GM18502 (cell line): ENCODE measurements at regions not wholly inside any gene's neighbourhood (a gene's known extent, or its start where the extent isn't known, plus 50 kb on each side); places are given as distances from the start of the nearest gene placed in this dataset.

Experiments
- ATAC-seq: cut with Tn5 transposase; IDR thresholded peaks from one replicate; pipeline ENCODE4 v1.9.1; 2021; ENCODE audit warnings: mild to moderate bottlenecking; ENCODE audit not compliant: unreplicated experiment, poor library complexity

DNA sequence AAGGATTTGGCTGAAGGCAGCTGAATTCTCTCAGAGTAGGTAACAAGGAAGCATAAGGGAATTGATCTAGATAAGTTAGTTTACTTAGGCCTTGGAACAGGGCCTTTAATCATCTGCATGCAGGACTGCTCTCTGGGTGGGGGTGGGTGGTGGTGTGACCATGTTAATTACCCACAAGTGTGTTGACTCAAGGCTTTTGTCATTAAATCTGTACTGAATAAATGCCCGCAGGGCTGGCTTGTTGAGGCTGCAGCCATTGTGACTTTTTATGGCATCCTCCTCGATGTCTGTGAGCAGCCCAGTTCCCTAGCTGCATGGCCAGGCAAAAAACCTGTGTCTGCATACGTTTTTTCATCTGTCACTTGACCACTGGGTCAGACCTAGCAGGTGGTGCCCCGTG is 63.5 kb upstream of the ASCC3 start:
- no peak for ATAC-seq

DNA sequence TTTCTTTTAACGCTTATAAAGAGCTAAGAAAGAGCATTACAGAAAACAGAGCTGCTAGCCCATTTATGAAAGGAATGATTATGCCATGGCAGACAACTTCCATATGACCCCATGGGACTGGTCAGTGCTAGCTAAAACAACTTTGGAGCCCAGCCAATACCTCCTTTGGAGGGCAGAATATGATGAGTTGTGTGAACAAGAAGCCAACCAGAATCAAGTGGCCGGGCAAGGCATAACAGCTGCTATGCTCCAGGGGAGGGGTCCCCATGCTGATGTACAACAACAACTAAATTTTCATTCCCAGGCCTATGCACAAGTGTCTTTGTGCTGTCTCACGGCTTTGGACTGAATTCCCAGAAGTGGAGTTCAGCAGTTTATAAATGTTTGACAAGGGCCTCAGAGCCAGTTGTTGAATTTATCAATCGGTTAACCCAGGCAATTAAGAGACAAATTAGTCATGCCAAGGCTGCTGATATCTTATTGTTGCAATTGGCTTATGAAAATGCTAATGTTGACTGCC is 65.0 kb upstream of the ASCC3 start:
- ATAC-seq, result no peak

DNA sequence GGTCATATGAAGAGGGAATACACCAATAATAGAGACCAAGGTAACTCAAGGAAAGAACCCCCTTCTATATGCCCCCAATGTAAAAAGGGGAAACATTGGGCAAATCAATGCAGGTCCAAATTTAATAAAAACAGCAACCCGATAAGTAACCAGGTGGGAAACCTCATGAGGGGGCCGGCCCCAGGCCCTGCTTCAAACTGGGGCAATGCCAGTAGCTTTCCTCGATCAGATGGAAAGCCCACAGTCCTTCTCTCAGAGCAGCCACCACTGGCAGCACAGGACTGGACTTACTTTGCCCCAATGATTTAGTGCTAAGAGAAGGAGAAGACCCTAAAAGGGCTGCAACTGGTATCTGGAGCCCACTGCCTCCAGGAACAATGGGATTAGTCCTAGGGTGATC is 65.6 kb upstream of the ASCC3 start:
- ATAC-seq, result no peak

DNA sequence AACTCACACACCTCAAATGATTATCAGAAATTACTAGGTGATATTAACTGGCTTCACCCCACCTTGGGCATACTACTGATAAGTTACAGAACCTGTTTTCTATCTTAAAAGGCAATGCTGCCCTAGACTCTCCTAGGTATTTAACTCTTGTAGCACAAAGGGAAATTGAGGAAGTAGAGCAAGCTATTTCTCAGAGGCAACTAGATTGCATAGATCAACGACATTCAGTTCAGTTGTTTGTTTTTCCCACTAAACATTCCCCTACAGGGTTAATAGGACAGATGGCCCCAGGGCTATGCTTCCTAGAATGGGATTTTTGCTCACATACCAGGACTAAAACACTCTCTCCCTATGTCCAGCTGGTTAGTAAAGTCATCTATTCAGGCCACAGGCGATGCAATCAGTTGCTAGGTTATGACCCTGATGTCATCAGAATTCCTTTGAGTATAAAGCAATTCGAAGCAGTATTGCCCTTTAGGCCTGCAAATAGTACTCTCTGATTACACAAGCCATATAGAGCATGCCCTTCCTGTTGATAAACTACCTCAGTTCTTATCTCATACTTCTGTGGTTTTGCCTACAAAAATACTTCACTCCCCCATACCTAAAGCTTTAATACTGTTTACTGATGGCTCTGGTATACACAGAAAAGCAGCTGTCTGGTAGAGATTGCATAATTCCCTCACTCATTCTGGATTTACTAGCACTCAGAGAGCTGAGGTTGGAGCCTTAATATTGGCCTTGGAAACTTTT is 67.4 kb upstream of the ASCC3 start:
- no peak for ATAC-seq

DNA sequence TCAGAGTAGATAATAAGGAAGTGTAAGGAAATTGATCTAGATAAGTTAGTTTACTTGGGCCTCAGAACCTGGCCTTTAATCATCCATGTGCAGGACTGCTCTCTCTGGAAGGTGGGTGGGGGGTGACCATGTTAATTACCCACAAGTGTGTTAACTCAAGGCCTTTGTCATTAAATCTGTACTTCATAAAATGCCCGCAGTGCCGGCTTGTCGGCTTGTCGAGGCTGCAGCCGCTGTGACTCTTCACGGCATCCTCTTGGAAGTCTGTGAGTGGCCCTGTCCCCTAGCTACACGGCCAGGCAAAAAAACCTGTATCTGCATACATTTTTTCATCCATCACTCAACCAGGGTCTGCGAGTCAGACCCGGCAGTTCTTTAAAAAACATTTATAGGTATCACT is 70.9 kb upstream of the ASCC3 start:
- ATAC-seq, result no peak

DNA sequence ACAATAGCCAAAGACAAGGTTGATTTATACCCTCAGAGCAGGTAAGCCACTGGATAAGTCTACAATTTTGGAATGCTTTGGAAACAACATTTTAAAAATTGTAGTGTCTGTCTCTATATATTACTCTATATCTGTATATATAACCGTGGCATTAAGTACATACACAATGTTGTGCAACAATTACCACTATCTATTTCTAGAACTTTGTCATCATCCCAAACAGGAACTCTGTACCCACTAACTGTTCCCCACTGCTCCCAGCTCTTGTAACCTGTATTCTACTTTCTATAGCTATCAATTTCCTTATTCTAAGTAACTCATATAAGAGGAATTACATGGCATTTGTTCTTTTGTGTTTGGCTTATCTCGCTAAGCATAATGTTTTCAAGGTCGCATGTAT is 78.2 kb upstream of the ASCC3 start:
- no peak for ATAC-seq

DNA sequence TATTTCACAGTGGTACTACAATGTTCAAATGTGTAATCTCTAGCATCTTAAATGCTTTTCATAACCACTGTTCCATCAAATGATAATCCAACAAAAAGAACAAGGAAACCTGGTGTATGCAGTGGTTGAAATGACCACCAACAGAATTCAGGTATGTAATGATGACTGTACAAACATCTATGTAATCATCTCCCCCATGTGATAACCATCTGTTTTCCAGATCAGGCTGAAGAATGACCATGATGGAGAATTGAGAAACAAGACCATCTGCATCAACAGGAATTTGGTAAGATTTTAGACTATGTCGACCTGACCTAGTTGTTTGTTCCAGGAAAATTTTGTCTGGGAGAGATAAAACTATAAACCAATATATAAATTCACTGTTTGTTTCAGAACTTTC is 81.3 kb upstream of the ASCC3 start:
- no peak for ATAC-seq

DNA sequence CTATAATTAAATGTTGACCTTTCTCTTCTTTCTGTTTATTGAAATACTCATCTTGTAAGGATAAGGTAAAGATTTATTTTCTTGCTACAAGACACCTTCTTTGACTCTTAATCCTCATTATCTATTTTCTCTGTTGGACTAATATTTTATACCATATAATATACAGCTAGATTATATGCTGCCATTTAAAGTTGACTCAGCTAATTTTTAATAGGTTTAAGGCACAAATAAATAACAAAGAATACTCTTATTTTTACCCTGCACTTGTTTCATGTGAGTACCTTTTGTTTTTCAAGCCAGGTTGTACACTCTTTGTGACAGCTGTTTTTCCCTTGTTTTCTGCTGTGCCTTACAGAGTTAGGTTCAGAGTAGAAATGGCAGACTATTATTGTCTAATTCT is 83.9 kb upstream of the ASCC3 start:
- ATAC-seq, result no peak

DNA sequence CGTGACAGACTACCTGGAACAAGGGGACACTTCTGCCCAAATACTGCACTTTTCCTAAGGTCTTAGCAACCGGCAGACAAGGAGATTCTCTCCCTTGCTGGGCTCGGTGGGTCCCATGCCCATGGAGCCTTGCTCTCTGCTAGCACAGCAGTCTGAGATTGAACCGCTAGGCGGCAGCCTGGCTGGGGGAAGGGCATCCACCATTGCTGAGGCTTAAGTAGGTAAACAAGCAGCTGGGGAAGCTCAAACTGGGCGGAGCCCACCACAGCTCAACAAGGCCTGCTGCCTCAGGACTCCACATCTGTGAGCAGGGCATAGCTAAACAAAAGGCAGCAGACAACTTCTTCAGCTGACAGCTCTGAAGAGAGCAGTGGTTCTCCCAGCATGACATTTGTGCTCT is 87.8 kb upstream of the ASCC3 start:
- ATAC-seq, result no peak

DNA sequence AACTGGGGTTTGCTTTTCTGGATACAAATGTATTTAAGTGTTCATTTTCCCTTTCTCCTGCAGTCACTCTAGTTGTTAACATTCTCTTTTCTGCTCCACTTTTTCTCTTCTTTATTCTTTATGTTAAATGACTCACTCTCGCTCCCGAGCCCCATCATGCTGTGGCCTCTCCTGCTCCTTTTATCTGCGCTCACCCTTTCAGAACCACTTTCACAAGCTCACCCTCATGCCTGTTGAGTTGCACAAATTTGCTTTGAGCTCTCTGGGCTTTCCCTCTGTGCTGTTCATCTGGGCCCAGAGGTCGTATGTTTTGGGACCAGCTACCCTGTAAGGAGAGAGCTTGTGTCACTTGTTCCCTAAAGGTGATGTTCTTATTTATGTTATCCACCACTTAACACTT is 98.1 kb upstream of the ASCC3 start:
- no peak for ATAC-seq

DNA sequence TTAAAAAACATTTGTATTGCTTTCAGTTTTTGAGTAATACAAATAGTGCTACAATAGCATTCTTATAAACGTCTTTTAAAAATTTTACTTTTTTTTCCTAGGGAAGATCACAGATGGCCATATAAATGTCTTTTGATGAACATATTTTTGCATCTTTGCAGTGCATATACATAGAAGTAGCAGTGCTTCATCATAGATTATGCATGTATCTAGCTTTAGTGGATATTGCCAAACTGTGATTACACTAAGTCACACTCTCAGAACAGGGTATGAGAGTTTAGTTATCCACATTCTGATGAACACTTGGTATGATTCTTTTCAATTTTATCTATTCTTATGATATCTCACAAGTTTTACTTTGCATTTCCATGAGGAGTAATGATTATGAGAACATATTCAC is 99.8 kb upstream of the ASCC3 start:
- no peak for ATAC-seq

DNA sequence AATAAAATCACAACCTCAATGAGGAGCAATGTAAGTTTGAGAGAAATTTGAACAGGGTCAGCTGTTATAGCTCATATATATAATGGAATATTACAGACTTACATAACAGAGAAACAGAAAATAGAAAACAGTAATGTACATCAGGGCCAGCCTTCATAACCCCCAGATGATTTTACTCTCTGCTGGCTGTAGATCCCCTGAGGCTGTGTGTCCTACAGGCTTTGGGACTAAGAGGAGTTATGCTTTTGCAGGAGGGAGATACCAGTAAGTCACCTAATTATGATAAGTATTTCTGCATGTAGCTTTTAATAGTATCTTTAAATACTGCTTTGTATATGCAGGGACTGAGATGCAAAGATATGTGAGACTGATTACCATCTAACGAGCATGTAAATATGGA is 105.8 kb upstream of the ASCC3 start:
- no peak for ATAC-seq

DNA sequence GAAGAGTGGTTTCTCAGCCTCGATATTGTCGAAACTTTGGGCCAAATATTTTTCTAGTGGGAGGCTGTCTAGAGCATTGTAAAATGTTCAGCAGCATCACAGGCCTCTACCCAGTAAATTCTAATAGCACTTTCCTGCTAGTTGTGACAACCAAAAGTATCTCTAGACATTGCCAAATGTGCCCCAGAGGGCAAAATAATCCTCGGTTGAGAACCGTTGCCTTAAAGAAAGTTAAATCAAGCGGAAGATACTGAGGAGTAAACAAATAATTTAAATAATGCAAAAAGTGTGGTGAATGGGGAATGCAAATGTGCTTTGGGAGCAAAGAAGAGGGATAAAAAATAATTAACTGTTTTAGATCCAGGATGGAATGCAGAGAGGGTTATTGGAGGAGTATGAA is 106.4 kb upstream of the ASCC3 start:
- ATAC-seq, result no peak

DNA sequence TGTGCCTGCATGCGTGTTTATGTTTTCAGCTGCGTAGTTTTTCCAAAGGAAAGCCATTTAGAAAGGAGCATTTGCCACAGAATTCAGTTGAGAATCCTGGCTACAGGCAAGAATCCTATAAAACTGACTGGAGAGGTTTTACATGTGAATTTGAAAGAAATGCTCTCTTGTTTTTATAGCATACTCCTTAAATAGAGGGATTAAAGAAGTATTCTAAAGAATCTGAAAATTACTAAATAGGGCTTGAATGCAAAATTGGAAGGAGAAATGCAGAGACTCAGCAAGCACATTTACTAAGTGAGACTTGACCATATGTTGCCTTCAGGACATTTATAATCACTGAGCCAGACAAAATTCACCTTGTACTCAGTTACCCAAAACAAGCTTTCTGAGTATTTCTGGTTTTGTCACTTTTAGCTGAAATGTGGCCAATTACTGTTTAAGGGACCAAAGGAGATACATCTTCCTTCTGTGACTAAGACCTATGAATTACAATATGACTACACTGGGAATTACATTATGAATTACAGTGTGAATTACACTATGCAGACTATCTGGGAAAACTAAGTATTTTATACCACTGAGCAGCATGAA is 107.4 kb upstream of the ASCC3 start:
- no peak for ATAC-seq

DNA sequence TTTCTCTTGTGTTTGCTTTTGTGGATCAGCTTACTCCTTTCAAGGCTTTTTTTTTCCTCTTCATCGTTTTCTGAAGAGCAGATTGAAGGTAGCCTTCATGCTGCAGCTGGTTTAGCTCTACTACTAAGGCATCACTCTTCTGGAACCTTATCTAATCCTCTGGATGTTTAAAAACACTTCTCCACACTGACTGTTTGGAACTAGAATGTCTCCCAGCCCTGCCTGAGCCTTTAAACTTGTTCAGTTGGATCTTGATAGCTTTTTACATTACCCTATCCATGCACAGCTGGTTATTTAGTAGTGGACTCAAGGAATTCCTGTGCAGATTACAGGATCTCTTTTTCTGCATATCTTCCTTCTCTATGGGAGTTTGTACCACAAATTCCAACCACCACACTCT is 108.9 kb upstream of the ASCC3 start:
- ATAC-seq, result no peak

DNA sequence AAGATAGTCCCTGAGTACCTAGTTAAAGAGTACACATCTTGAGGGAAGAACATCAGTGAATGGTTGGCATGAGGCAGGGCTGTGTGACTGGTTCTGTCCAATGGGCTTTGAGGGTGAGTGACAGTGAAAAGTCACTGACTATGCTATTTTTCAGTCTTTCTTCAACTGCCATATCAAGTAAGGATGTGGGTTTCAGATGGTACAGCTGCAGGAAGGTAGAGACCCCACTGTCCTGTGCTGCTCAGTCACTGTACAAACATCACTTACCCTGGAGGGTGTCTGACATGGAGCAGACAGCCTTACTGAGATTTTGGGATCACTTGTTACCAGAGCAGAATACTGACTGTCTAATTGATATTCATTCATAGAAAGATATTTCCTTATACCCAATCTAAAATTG is 115.3 kb upstream of the ASCC3 start:
- ATAC-seq, result no peak

DNA sequence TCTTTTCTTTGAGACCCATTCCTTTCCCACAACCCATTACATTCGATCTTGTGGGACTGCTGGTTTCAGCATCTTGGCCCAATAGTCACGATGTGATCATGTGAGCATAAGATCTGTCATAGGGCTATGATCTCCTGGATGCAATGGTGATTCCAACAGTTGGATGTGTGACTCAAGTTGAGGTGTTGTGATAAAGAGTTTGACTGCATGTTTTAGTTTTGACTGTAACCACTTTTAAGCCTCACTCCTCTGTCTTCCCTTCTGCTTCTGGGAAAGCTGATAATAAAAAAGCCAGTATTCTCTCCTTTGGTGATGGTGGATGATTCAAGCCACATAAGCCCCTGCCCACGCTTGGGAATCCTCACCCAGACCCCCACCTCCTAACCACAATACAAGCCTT is 117.0 kb upstream of the ASCC3 start:
- ATAC-seq, result no peak

DNA sequence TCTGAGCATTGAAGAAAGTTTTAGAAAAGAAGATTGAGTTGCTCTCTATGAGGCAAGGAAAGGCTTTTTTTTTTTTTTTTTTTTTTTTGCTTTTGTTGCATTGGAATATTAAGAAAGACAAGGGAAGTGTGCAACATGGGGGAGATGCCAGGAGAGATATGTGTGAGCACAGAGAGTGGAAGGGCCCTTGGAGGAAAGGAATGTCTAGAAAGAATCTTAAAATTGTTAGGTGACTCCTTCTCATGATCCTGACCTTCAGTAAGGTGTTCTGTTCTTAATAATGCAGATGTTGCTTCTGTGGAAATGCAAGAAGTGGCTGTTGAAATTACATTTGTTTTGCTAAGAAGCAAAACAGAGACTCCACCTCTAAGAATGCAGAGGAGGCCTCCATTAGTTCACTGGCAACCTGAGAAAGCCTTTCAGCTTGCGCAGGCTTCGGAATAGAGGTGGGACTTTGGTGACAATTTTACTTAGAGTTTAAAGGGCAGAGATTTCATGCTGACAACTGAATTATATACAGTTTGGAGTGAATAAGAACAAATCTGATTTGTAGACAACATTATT is 118.0 kb upstream of the ASCC3 start:
- ATAC-seq, result no peak

DNA sequence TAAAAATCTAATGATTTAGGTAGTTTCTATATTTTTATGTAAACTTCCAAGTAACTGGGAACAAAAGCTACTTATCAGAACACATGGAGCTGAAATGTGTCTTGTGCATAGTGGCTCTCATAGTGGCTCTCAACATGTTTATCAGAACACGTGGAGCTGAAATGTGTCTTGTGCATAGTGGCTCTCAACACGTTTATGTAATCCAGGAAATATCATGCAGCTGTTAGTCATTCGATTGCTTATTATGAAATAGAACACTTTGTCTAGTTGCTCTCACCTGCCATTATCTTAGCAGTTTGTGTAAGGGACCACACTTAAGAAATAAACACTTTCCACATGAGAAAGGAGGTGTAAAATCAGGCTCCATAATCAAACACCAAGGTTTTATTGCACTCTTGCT is 119.2 kb upstream of the ASCC3 start:
- no peak for ATAC-seq

DNA sequence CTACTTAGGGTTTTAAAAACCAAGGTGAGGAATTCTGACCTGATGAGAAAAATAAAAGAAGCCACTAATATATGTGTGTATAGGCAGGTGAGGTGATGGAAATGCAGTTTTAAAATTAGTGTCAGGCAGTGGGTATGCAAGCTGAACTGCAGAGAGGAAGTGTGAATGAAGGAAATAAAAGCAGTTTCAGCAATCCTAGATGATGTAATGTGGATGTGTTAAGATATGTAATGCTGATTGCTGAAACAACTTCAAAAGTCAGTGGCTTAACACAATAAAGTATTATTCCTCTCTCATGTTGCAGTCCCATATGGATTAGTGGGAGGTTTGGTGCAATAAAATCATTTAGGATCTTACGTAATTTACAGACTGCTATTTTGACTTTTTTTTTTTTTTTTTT is 119.9 kb upstream of the ASCC3 start:
- no peak for ATAC-seq

DNA sequence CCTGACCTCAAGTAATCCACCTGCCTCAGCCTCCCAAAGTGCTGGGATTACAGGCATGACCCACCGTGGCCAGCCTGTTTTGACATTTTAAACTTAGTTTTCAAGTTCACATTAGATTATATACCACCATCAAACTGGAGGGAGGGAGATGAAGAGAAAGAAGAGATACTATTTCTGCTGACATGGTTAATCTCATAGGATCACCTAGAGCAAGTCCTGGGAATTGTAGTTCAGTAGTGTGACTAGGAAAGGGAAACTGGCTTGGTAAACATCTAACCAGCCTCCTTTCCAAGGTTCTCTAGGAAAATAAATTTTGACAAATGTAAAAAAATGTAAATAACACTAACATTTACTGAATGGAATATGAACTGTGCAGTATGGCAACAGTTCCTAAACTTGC is 120.5 kb upstream of the ASCC3 start:
- ATAC-seq, result no peak

DNA sequence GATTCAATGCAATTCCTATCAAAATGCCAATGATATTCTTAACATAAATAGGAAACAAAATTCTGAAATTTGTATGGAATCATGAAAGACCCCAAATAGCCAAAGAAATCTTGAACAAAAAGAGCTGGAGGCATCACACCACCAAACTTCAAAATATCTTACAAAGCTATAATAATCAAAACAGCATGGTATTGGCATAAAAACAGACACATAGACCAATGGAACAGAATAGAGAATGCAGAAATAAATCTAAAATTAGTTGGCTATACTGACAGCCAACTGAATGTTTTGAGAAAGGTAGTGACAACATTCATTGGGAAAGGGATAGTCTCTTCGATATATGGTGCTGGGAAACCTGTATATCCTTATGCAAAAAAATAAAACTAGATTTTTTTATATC is 121.9 kb upstream of the ASCC3 start:
- no peak for ATAC-seq
